Erythroblast (primary cell): ENCODE measurements at regions not wholly inside any gene's neighbourhood (a gene's known extent, or its start where the extent isn't known, plus 50 kb on each side); places are given as distances from the start of the nearest gene placed in this dataset.

ENCODE experiments used
- DNase-seq, 2 experiments: peaks; one replicate each; lab custom pipeline; 2025; lab: John Stamatoyannopoulos, UW
- GATA1 ChIP-seq: IDR thresholded peaks from 2 replicates; pipeline ENCODE4 v1.6.1; 2011; ENCODE audit warnings: low read depth, mild to moderate bottlenecking, control low read depth, low read length, moderate library complexity
- POLR2A ChIP-seq: IDR thresholded peaks from 2 replicates; pipeline ENCODE4 v1.6.1; 2011; ENCODE audit warnings: mild to moderate bottlenecking, low read length

DNA sequence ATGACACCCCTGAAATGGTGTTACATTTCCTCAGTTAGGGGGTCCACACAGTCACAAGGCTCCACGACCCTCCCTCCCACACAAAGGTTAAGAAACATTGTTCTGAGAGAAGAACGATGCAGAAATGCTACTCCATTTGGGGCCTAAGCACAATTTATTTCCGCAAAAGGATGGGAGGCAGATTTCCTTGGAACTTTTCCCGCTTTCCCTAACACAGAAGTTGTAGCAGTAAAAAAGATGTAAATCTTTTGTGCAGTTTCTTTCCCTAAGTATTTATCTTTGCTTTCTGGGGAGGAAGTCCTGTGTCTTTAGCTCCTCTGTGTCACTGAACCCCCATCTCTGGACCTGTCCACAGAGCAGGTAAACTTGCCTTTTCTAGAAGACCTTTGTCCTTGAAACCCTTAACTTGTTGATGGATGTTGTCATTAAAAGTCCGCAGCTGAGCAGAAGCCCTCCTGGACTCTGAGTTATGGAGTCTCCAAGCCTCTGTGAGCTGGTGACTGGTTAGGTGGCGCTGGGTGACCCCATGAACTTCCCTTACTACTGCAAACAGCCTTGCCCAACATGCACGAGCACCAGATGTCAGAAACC, 67.2 kb upstream of the SHISA3 start:
- TF ChIP-seq POLR2A, result no peak
- no peak for TF ChIP-seq GATA1

DNA sequence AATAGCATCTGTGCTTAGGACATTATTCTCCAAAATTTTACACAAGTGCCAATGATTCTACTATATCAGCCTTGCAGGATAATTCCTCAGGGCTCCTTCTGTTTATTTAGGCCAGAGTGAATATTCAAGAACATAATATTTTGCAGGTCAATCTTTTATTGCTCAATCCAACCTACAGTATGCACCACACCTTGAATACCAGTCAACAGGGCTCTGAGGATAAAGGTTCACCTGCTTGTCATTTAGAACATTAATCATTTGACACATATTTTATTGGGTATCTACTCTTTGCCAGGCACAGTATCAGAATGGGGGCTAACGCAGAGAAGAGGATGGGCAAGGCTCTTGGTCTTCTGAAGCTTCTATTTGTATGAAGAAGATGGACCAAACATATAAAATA, 66.2 kb upstream of the SHISA3 start:
- TF ChIP-seq GATA1, result no peak
- no peak for TF ChIP-seq POLR2A
- DNase-seq, result no peak

More for the DNA sequence above, 67.2 kb upstream of the SHISA3 start:
- no peak for DNase-seq

DNA sequence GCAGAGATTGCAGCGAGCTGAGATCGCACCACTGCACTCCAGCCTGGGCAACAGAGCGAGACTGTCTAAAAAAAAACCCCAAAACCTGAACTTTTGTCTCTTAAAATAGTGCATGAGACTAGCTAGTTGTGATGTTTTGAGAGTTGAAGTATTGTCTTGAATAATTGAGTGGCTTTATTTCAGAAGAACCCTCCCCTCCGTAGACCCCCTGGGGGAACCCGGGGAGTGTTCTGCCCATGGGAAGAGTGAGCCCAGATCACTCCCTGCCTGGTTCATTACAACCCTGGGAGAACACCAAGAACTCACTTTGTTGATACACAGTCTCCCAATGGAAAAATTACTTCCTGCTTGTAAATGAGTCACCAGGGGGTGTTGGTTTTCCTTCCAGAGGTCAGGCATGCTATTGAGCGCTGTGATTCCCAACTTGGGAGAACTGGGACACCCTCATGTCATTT, 65.3 kb upstream of the SHISA3 start:
- no peak for DNase-seq

DNA sequence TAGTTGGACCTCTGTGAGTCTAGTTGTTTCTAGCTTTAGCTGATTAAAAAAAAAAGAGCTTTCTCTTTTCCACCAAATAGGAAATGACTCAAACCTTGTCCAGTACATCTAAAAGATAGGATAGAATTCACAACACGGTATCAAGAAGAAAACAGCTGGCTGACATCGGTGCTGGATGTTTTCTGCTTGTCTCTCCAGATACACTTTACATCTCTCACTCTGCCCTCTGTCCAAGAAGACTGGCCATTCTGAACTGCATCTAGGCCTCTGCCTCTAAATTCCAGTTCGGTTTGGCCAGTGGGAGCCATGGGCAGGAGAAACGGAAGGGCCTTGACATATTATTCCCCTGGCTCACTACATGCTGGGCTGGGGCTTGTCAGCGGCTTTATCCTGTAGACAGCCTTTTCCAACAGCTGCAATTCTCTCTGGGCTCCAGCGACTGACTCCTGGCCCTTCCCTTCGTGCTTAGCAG, 57.3 kb upstream of the SHISA3 start:
- peak; percentile 22 to 55 for DNase-seq
- TF ChIP-seq GATA1, result no peak
- TF ChIP-seq POLR2A, result no peak

More for the DNA sequence above, 65.3 kb upstream of the SHISA3 start:
- TF ChIP-seq GATA1 (no peak), POLR2A (no peak)

DNA sequence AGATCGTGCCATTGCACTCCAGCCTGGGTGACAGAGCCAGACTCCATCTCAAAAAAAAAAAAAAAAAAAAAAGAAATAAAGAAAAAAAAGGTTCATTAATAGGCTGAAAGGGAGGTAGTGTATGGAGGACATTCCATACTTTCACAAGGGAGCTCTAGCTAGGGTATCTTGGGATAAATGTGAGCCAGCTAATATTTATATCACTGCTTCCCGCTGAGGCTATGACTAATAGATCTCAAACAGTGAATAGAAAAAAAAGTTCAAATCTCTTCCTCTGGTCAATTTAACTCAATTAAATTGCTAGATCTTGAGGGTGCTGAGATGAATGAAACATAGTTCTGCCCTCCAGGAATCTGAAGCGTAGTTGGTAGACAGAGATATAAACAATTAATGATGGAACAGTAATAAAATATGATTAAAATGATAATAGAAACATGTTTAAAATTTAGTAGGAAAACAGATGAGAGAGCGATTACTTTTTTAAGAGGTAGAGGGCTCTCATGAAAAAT, 55.7 kb upstream of the SHISA3 start:
- no peak for DNase-seq
- TF ChIP-seq POLR2A (no peak), GATA1 (no peak)

GRCh38 chr4:42342459-42342858, 54.8 kb upstream of the SHISA3 start:
- DNase-seq, result peak; percentile 18 to 60
- TF ChIP-seq POLR2A (no peak), GATA1 (no peak)

DNA sequence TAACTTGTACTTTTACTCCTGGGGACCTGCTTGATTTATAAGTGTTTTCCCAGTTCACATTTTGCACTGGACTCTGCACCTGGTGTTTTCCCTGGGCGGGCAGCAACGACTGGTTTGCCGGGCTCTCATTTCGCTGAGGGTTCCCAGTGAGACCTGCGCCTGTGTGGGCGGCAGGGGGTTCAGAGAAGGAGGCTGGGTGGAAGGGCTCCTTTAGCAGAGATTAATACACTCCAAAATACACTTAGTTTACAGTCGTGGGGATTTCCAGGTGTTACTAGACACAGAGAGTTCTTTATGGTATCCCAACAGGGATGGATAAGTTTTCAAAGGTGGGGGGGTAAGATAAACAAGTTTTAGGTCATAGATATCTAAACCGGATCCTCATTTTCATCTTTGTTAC, 53.0 kb upstream of the SHISA3 start:
- DNase-seq, result no peak
- TF ChIP-seq GATA1, result no peak
- no peak for TF ChIP-seq POLR2A

- no peak for DNase-seq
- TF ChIP-seq POLR2A, result no peak
- no peak for TF ChIP-seq GATA1
These were observed 52.5 kb upstream of the SHISA3 start for GRCh38 chr4:42344749-42345148.

DNA sequence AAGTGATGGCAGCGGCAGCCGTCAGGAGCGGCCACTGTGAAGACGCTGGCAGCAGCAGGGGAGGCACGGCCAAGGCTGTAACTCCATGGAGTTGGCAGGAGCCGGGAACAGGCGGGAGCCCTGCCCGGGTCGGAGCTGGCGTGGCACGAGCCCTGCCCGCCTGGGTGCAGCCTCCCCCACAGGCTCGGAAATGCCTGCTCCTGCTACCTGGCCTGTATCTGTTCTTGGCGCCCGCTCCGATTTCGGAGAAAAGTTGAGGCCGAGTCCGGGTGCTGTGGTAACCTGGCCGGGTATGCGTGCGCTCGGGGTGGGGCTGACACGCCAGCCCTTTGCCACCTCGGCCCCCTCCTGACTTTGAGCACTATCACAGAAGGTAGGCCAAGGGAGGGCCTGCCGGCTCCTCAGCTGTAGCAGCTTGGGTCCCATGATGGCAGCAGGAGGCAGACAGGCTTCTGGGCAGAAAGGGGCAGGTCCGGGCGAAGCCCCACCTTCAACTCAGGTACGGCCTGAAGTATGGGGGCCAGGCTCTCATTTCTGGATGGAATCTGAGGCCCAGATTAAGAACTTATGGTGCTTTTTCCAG, 51.2 kb upstream of the SHISA3 start:
- no peak for TF ChIP-seq GATA1
- TF ChIP-seq POLR2A, result no peak

DNA sequence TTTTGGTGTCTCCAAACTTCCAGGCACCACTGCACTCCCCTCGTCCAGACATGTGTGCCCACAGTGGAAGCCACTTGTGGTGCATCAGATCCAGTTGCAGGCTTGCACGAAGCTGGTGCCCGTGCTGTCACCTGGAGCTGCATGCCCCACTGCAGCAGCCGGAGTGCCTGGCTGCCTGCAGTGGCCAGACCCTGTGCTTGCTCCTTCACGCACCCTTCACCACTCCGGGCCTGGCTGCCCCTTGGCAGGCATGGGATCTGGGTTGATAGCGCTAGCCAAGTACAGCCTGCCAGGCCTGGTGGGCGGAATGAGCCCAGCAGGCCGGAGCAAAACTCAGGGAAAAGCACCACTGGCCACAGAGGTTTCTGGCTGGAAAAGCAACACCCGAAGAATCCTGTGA, 50.2 kb upstream of the SHISA3 start:
- TF ChIP-seq GATA1 (no peak), POLR2A (no peak)
- DNase-seq, result no peak

More for the DNA sequence above, 51.2 kb upstream of the SHISA3 start:
- no peak for DNase-seq
